Activated T-cell treated with anti-CD3 and anti-CD28 coated beads, Interleukin-2, amount 50 U/mL, for 72 hours (primary cell): ENCODE measurements at regions not wholly inside any gene's neighbourhood (a gene's known extent, or its start where the extent isn't known, plus 50 kb on each side); places are given as distances from the start of the nearest gene placed in this dataset.

ENCODE experiments used
- ATAC-seq, 2 donors: fragments of 150-1000 bp; cut with Tn5 transposase; replicated peaks in 1 of 2; 2 replicates each; pipeline ENCODE4 v1.10.0; 2021; ENCODE audit warnings: moderate library complexity in 2 of 2, mild to moderate bottlenecking in 1 of 2
- DNase-seq, 2 donors: peaks; one replicate each; pipeline ENCODE4 v3.0.0; 2021 to 2022; ENCODE audit warnings: mixed read lengths in 1 of 2
- H3K27ac Mint-ChIP-seq: one replicate; pipeline ENCODE4 v1.8.0; 2022; ENCODE audit warnings: mild to moderate bottlenecking, moderate library complexity, mixed read lengths
- H3K27me3 Mint-ChIP-seq: one replicate; pipeline ENCODE4 v1.8.0; 2022; ENCODE audit warnings: low read depth, mixed read lengths
- H3K36me3 Mint-ChIP-seq, 2 donors: one replicate each; pipeline ENCODE4 v1.8.0; 2022; ENCODE audit warnings: mixed read lengths in 2 of 2, mild to moderate bottlenecking in 1 of 2; ENCODE audit not compliant: insufficient read depth in 2 of 2
- H3K4me1 Mint-ChIP-seq: one replicate; pipeline ENCODE4 v1.8.0; 2022; ENCODE audit warnings: low read depth, mixed read lengths
- H3K4me3 Mint-ChIP-seq, 2 donors: one replicate each; pipeline ENCODE4 v1.8.0; 2022; ENCODE audit warnings: mild to moderate bottlenecking in 2 of 2, mixed read lengths in 2 of 2, moderate library complexity in 2 of 2
- H3K9me3 Mint-ChIP-seq, 2 donors: one replicate each; pipeline ENCODE4 v1.8.0; 2022; ENCODE audit warnings: mixed read lengths in 2 of 2

GRCh38 chr13:109309625-109310363, 476.6 kb downstream of the IRS2 start:
- H3K4me1 Mint-ChIP-seq = no peaks in the 10 kb centered on the region
- ATAC-seq (no peak), DNase-seq (no peak)
- no peak overlapping the region for H3K4me3 Mint-ChIP-seq
- no peak overlapping the region for H3K27ac Mint-ChIP-seq
- peaks cover 0 to 3% of the 10 kb centered on the region in 2 donors for H3K9me3 Mint-ChIP-seq
- H3K36me3 Mint-ChIP-seq = no peaks in the 10 kb centered on the region
- H3K27me3 Mint-ChIP-seq = peaks cover 8% of the 10 kb centered on the region

DNA sequence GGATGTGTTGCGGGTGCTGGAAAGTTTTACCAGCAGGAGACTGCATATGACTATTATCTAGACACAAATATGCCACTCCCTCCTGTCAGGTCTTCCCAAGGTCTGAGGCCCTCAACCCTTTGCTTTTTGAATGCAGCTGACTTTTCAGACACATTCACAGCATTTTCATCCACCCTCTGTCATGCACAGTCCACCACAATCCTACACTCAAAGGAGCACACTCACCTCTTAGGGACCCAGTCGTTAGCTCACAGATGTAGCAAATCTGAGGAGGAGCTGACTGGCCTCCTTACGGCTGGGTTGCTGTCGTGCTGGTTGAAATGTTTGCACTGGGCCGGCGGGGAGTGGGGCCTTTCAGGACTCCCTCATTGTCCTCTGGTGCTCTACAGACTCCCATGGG, 479.4 kb downstream of the IRS2 start:
- Mint-ChIP-seq H3K4me1 (no peaks in the 10 kb centered on the region), H3K27me3 (no peaks in the 10 kb centered on the region), H3K27ac (no peak overlapping the region), H3K36me3 (no peaks in the 10 kb centered on the region), H3K9me3 (no peaks in the 10 kb centered on the region), H3K4me3 (no peak overlapping the region)
- ATAC-seq = no peak
- no peak for DNase-seq

DNA sequence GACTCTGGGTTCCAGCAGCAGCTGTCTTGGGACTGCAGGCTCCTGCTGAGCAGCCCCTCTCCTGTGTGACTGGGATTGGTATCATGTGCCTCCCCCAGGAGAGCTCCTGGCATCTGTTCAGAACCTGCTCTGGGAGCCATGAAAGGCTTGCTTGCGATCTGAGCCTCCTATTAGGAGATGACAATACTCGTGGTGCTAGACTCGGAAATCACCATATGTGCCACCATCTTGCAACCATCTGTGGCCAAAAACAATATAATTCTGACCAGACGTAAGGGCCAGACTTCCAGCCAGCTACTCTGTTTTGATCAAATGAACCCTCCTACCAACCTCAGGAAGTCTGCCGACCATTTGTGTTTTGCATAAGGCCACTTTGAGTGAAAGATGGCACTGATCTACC, 484.7 kb downstream of the IRS2 start:
- Mint-ChIP-seq H3K27me3 (no peaks in the 10 kb centered on the region), H3K4me1 (no peaks in the 10 kb centered on the region), H3K27ac (no peak overlapping the region), H3K4me3 (no peak overlapping the region), H3K9me3 (no peaks in the 10 kb centered on the region), H3K36me3 (no peaks in the 10 kb centered on the region)
- DNase-seq (no peak), ATAC-seq (no peak)

GRCh38 chr13:109301276-109301675, 485.1 kb downstream of the IRS2 start:
- Mint-ChIP-seq H3K4me3 (no peak overlapping the region), H3K9me3 (no peaks in the 10 kb centered on the region), H3K4me1 (no peaks in the 10 kb centered on the region), H3K27me3 (no peaks in the 10 kb centered on the region), H3K27ac (no peak overlapping the region), H3K36me3 (no peaks in the 10 kb centered on the region)
- DNase-seq (no peak), ATAC-seq (no peak)

GRCh38 chr13:109297628-109298027, 488.8 kb downstream of the IRS2 start:
- no peaks in the 10 kb centered on the region for H3K4me1 Mint-ChIP-seq
- peaks cover 3% of the 10 kb centered on the region in 2 donors for H3K9me3 Mint-ChIP-seq
- DNase-seq (no peak), ATAC-seq (no peak)
- H3K4me3 Mint-ChIP-seq = no peak overlapping the region
- no peaks in the 10 kb centered on the region for H3K27me3 Mint-ChIP-seq
- no peak overlapping the region for H3K27ac Mint-ChIP-seq
- no peaks in the 10 kb centered on the region for H3K36me3 Mint-ChIP-seq

- no peak overlapping the region for H3K27ac Mint-ChIP-seq
- no peaks in the 10 kb centered on the region for H3K27me3 Mint-ChIP-seq
- no peaks in the 10 kb centered on the region for H3K4me1 Mint-ChIP-seq
- no peak for DNase-seq
- no peaks in the 10 kb centered on the region for H3K36me3 Mint-ChIP-seq
- no peak overlapping the region for H3K4me3 Mint-ChIP-seq
- ATAC-seq = no peak
- peaks cover 3% of the 10 kb centered on the region in 2 donors for H3K9me3 Mint-ChIP-seq
Measured at GRCh38 chr13:109293166-109293565, 493.2 kb downstream of the IRS2 start.

GRCh38 chr13:109288151-109288709, 498.2 kb downstream of the IRS2 start:
- no peak overlapping the region for H3K4me3 Mint-ChIP-seq
- H3K4me1 Mint-ChIP-seq = no peaks in the 10 kb centered on the region
- no peak overlapping the region for H3K27ac Mint-ChIP-seq
- ATAC-seq (no peak), DNase-seq (no peak)
- no peaks in the 10 kb centered on the region for H3K36me3 Mint-ChIP-seq
- H3K9me3 Mint-ChIP-seq = no peaks in the 10 kb centered on the region
- H3K27me3 Mint-ChIP-seq = peaks cover 18% of the 10 kb centered on the region

- Mint-ChIP-seq H3K4me3 (no peak overlapping the region), H3K27ac (no peak overlapping the region), H3K4me1 (no peaks in the 10 kb centered on the region), H3K9me3 (no peaks in the 10 kb centered on the region), H3K27me3 (peaks cover 18% of the 10 kb centered on the region), H3K36me3 (no peaks in the 10 kb centered on the region)
- ATAC-seq = no peak
- DNase-seq = no peak
Measured at GRCh38 chr13:109287553-109287952, 498.8 kb downstream of the IRS2 start.

DNA sequence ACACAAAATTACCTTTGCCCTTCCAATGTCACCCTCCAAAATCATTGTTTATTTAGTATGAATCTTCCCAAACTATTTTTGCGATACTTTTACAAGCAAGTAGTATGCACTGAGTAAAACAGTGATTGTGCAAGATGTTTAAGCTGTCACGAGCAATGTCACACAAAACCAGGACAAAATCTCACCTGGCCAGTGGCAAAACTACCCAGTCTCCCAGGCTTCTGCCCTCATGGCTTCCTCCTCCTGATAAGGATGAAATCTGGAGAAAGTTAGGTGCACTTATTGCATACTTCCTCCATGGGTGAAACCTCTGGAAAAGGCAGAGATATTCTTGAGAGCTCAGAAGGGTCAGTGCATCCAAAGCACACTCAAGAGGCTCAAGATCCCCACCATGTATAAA, 500.8 kb downstream of the IRS2 start:
- H3K4me3 Mint-ChIP-seq = no peak overlapping the region
- no peaks in the 10 kb centered on the region for H3K9me3 Mint-ChIP-seq
- no peaks in the 10 kb centered on the region for H3K4me1 Mint-ChIP-seq
- H3K36me3 Mint-ChIP-seq = no peaks in the 10 kb centered on the region
- H3K27me3 Mint-ChIP-seq = peaks cover 18% of the 10 kb centered on the region
- ATAC-seq (no peak), DNase-seq (no peak)
- no peak overlapping the region for H3K27ac Mint-ChIP-seq

DNA sequence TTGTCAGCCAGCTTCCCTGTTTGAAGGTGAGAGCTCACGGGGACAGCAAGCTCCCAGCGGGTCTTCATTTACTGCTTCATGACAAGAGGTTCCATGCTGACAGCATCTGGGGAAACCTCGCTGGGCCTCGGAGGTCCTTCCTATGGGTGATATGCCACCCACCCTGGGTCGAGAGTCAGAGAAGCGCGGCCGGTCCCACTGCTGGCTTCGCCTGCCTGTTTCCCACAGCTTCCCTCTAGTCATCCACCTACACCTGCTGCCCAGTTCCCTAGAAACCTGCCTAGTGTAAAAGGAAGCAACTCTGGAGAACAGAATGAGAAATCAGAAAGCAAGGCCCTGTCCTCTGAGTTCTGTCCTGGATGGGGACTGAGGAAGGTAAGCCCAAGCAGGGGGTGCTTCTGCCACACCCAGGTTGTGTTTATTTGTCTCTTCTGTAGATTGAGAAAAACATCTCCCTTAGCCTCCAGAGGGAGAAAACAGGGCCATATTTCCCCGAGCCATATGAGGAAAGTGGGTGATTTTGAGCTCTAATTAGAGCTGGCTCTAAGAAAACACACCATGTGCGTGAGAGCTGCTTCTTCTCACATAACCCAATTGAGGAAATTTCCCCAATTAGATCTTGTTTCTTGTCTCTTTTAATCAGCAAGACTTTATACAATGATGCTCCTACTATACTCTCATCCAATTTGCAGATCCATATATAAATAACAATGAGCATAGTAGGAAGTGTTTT, 504.3 kb downstream of the IRS2 start:
- H3K4me3 Mint-ChIP-seq = no peak overlapping the region
- no peaks in the 10 kb centered on the region for H3K4me1 Mint-ChIP-seq
- H3K27ac Mint-ChIP-seq = no peak overlapping the region
- no peak for ATAC-seq
- no peak for DNase-seq
- H3K36me3 Mint-ChIP-seq = no peaks in the 10 kb centered on the region
- H3K9me3 Mint-ChIP-seq = no peaks in the 10 kb centered on the region
- peaks cover 18% of the 10 kb centered on the region for H3K27me3 Mint-ChIP-seq

GRCh38 chr13:109281017-109281902, 505.1 kb downstream of the IRS2 start:
- H3K27me3 Mint-ChIP-seq = peaks cover 18% of the 10 kb centered on the region
- ATAC-seq (no peak), DNase-seq (no peak)
- no peaks in the 10 kb centered on the region for H3K4me1 Mint-ChIP-seq
- H3K27ac Mint-ChIP-seq = no peak overlapping the region
- no peak overlapping the region for H3K4me3 Mint-ChIP-seq
- H3K36me3 Mint-ChIP-seq = no peaks in the 10 kb centered on the region
- H3K9me3 Mint-ChIP-seq = no peaks in the 10 kb centered on the region

- Mint-ChIP-seq H3K36me3 (no peaks in the 10 kb centered on the region), H3K9me3 (no peaks in the 10 kb centered on the region), H3K4me1 (no peaks in the 10 kb centered on the region)
Measured at GRCh38 chr13:109276261-109276660, 510.1 kb downstream of the IRS2 start.

GRCh38 chr13:109275852-109276251, 510.5 kb downstream of the IRS2 start:
- peaks cover 8% of the 10 kb centered on the region for H3K27me3 Mint-ChIP-seq
- no peak for ATAC-seq
- H3K4me1 Mint-ChIP-seq = no peaks in the 10 kb centered on the region
- H3K27ac Mint-ChIP-seq = no peak overlapping the region
- no peaks in the 10 kb centered on the region for H3K9me3 Mint-ChIP-seq
- no peak overlapping the region for H3K4me3 Mint-ChIP-seq
- no peak for DNase-seq
- no peaks in the 10 kb centered on the region for H3K36me3 Mint-ChIP-seq

More at GRCh38 chr13:109276261-109276660, 510.1 kb downstream of the IRS2 start:
- DNase-seq (no peak), ATAC-seq (no peak)
- Mint-ChIP-seq H3K27ac (no peak overlapping the region), H3K4me3 (no peak overlapping the region), H3K27me3 (peaks cover 8% of the 10 kb centered on the region)
